ENCODE measurements at regions not wholly inside any gene's neighbourhood (a gene's known extent, or its start where the extent isn't known, plus 50 kb on each side); places are given as distances from the start of the nearest gene placed in this dataset.

GRCh38 chr16:82379551-82379950, 209.5 kb upstream of the MPHOSPH6 start:
- no peak for DNase-seq
- H3K27ac ChIP-seq, result no peak overlapping the region
- no peaks in the 10 kb centered on the region for H3K27me3 ChIP-seq (replicated peaks)
- H3K36me3 ChIP-seq (replicated peaks), result no peaks in the 10 kb centered on the region
- no peak for TF ChIP-seq CTCF (IDR thresholded peaks at IDR 0.05; ENCODE audit: low read depth, low read length, missing control alignments)
- in situ Hi-C loops (cut with HindIII; ENCODE audit: low pct_ligation_motif_present, low sequenced_read_pairs), result no loop called here
- no peak overlapping the region for H3K4me3 ChIP-seq (ENCODE audit: low read depth, low read length)

- Histone ChIP-seq H3K4me3 (ENCODE audit: low read depth, low read length) (no peak overlapping the region), H3K36me3 (replicated peaks) (no peaks in the 10 kb centered on the region), H3K27ac (no peak overlapping the region), H3K27me3 (replicated peaks) (peaks cover 2% of the 10 kb centered on the region)
- no peak for DNase-seq
- TF ChIP-seq CTCF (IDR thresholded peaks at IDR 0.05; ENCODE audit: low read depth, low read length, missing control alignments), result no peak
- in situ Hi-C loops (cut with HindIII; ENCODE audit: low pct_ligation_motif_present, low sequenced_read_pairs), result no loop called here
These were observed 204.0 kb upstream of the MPHOSPH6 start for GRCh38 chr16:82373976-82374375.

- in situ Hi-C loops (cut with HindIII; ENCODE audit: low pct_ligation_motif_present, low sequenced_read_pairs), result no loop called here
- no peak for TF ChIP-seq CTCF (IDR thresholded peaks at IDR 0.05; ENCODE audit: low read depth, low read length, missing control alignments)
- peaks cover 2% of the 10 kb centered on the region for H3K27me3 ChIP-seq (replicated peaks)
- DNase-seq, result no peak
- no peak overlapping the region for H3K4me3 ChIP-seq (ENCODE audit: low read depth, low read length)
- no peak overlapping the region for H3K27ac ChIP-seq
- H3K36me3 ChIP-seq (replicated peaks), result no peaks in the 10 kb centered on the region
These were observed 200.3 kb upstream of the MPHOSPH6 start for GRCh38 chr16:82370282-82370681.

- Histone ChIP-seq H3K27me3 (replicated peaks) (peaks cover 2% of the 10 kb centered on the region), H3K36me3 (replicated peaks) (no peaks in the 10 kb centered on the region), H3K4me3 (ENCODE audit: low read depth, low read length) (no peak overlapping the region), H3K27ac (no peak overlapping the region)
- TF ChIP-seq CTCF (IDR thresholded peaks at IDR 0.05; ENCODE audit: low read depth, low read length, missing control alignments), result peak; percentile 57
- peak; percentile 34 for DNase-seq
- in situ Hi-C loops (cut with HindIII; ENCODE audit: low pct_ligation_motif_present, low sequenced_read_pairs), result no loop called here
These were observed 198.0 kb upstream of the MPHOSPH6 start for GRCh38 chr16:82368041-82368440.

GRCh38 chr16:82366462-82366861, 196.4 kb upstream of the MPHOSPH6 start:
- Histone ChIP-seq H3K27me3 (replicated peaks) (peaks cover 2% of the 10 kb centered on the region), H3K4me3 (ENCODE audit: low read depth, low read length) (no peak overlapping the region), H3K27ac (no peak overlapping the region), H3K36me3 (replicated peaks) (no peaks in the 10 kb centered on the region)
- in situ Hi-C loops (cut with HindIII; ENCODE audit: low pct_ligation_motif_present, low sequenced_read_pairs), result no loop called here
- DNase-seq, result no peak
- TF ChIP-seq CTCF (IDR thresholded peaks at IDR 0.05; ENCODE audit: low read depth, low read length, missing control alignments), result no peak

- Histone ChIP-seq H3K27me3 (replicated peaks) (peaks cover 2% of the 10 kb centered on the region), H3K4me3 (ENCODE audit: low read depth, low read length) (no peak overlapping the region), H3K27ac (no peak overlapping the region), H3K36me3 (replicated peaks) (no peaks in the 10 kb centered on the region)
- DNase-seq, result no peak
- in situ Hi-C loops (cut with HindIII; ENCODE audit: low pct_ligation_motif_present, low sequenced_read_pairs), result no loop called here
- TF ChIP-seq CTCF (IDR thresholded peaks at IDR 0.05; ENCODE audit: low read depth, low read length, missing control alignments), result no peak
These were observed 194.7 kb upstream of the MPHOSPH6 start for GRCh38 chr16:82364690-82365089.
